ENCODE measurements at regions not wholly inside any gene's neighbourhood (a gene's known extent, or its start where the extent isn't known, plus 50 kb on each side); places are given as distances from the start of the nearest gene placed in this dataset.

DNA sequence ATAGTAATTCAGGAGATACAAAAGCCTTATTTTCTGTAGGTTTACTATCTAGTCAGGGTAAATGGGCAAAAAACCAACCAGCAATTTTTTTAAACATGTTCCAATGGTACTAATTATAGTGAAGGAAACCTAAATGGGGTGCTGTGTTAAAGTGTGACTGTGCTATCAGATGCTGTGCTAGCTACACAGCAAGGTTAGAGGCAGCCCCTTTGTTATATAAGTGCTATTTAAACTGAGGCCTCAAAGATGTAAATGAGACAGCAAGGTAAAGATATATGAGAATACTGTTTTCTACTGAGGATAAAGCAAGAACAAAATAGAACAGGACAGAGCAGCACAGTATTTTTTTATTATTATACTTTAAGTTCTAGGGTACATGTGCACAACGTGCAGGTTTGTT is 305.4 kb upstream of the RGS18 start:
- Histone ChIP-seq H3K79me1 (ENCODE audit: insufficient read depth, low read depth, low read length, poor library complexity, severe bottlenecking) (no peaks in the 10 kb centered on the region), H3K56ac (ENCODE audit: insufficient read length, low read depth, low read length) (no peak overlapping the region), H3K14ac (ENCODE audit: insufficient read depth, low read length) (no peak overlapping the region), H2BK120ac (ENCODE audit: low read depth, low read length, poor library complexity, severe bottlenecking) (no peak overlapping the region), H2BK5ac (ENCODE audit: insufficient read length, low read length) (no peak overlapping the region), H3K27ac (ENCODE audit: insufficient read length, low read depth, low read length) (no peak overlapping the region), H3K18ac (ENCODE audit: insufficient read length, low read depth, low read length) (no peak overlapping the region), H3K4me1 (ENCODE audit: insufficient read depth, low read length) (no peaks in the 10 kb centered on the region), H3K79me2 (ENCODE audit: insufficient read depth, low read length) (no peaks in the 10 kb centered on the region), H4K8ac (replicated peaks; ENCODE audit: insufficient read length, low read depth, low read length) (no peak overlapping the region), H3K27me3 (ENCODE audit: insufficient read depth, low read length) (no peaks in the 10 kb centered on the region), H3K4me2 (ENCODE audit: insufficient read depth, insufficient read length, low read length) (no peak overlapping the region), H4K20me1 (ENCODE audit: control insufficient read depth, insufficient read depth, insufficient read length) (no peaks in the 10 kb centered on the region), H3K23ac (ENCODE audit: insufficient read length, low read depth, low read length) (no peak overlapping the region), H4K5ac (ENCODE audit: insufficient read length, low read depth, low read length) (no peak overlapping the region), H2BK12ac (ENCODE audit: insufficient read length, low read depth, low read length) (no peak overlapping the region), H3K9me3 (ENCODE audit: control insufficient read depth, low read depth, low read length) (no peaks in the 10 kb centered on the region), H3K9ac (ENCODE audit: extremely low read depth, insufficient read length, low read length) (no peak overlapping the region), H3K23me2 (ENCODE audit: insufficient read length, low read depth, low read length, poor library complexity, severe bottlenecking) (no peaks in the 10 kb centered on the region), H3T11ph (ENCODE audit: low read length) (no peak overlapping the region), H2BK20ac (ENCODE audit: low read depth, low read length, poor library complexity, severe bottlenecking) (no peak overlapping the region), H2AFZ (ENCODE audit: low read length) (no peak overlapping the region), H2BK15ac (ENCODE audit: low read depth, low read length) (no peak overlapping the region), H2AK5ac (ENCODE audit: insufficient read length, low read length) (no peak overlapping the region), H4K91ac (ENCODE audit: insufficient read length, low read depth, low read length) (no peak overlapping the region), H3K4ac (ENCODE audit: low read depth, low read length) (no peak overlapping the region)
- WGBS (ENCODE audit: extremely low coverage, insufficient read length, low lambda C conversion rate), result no CpG with 5 or more reads among the region's 1 CpG
- H3K27ac Mint-ChIP-seq, result peak overlapping the region in 1 of 3 experiments; percentile 30; a peak in 2 of 7 replicates
- peaks cover 8% of the 10 kb centered on the region in 2 experiments for H3K4me1 Mint-ChIP-seq
- H3K9me3 Mint-ChIP-seq, result no peaks in the 10 kb centered on the region
- no peak overlapping the region for H3K4me3 Mint-ChIP-seq
- H3K27me3 Mint-ChIP-seq (ENCODE audit: low read depth), result no peaks in the 10 kb centered on the region
- no peak for DNase-seq
- TF ChIP-seq, protein P1, sequence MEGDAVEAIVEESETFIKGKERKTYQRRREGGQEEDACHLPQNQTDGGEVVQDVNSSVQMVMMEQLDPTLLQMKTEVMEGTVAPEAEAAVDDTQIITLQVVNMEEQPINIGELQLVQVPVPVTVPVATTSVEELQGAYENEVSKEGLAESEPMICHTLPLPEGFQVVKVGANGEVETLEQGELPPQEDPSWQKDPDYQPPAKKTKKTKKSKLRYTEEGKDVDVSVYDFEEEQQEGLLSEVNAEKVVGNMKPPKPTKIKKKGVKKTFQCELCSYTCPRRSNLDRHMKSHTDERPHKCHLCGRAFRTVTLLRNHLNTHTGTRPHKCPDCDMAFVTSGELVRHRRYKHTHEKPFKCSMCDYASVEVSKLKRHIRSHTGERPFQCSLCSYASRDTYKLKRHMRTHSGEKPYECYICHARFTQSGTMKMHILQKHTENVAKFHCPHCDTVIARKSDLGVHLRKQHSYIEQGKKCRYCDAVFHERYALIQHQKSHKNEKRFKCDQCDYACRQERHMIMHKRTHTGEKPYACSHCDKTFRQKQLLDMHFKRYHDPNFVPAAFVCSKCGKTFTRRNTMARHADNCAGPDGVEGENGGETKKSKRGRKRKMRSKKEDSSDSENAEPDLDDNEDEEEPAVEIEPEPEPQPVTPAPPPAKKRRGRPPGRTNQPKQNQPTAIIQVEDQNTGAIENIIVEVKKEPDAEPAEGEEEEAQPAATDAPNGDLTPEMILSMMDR (conservative IDR thresholded peaks at IDR 0.05), result no peak
- H3K36me3 Mint-ChIP-seq (ENCODE audit: insufficient read depth in 1 of 3, low read depth in 3 of 3), result no peaks in the 10 kb centered on the region
